ENCODE measurements at regions not wholly inside any gene's neighbourhood (a gene's known extent, or its start where the extent isn't known, plus 50 kb on each side); places are given as distances from the start of the nearest gene placed in this dataset.
"Not testable (repeated sequence)": the region's sequence is repeated elsewhere in the genome, so short reads cannot be mapped to it uniquely, and the experiment has no call there.

DNA sequence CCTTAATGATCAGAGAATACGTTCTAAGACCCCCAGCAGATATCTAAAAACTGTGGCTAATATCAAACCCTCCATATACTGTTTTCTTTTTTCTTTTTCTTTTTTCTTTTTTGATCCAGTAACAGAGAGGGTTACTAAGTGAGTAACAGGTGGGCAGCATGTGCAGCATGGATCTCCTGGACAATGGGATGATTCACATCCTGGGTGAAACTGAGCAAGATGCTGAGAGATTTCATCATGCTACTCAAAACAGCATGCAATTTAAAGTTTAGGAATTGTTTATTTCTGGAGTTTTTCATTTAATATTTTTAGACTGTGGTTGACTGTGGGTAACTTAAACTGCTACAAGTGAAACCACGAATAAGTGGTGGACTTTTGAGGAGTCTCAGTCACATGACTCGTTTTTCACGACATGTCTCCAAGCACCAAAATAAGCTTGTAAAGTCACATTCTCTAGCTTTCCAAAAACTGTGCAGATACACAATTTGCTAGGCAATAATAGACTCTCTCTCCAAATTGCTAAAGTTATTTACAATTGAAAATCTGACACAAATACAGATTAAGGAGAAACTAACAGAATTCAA is 716.2 kb downstream of the NXPH1 start:
- DNase-seq = no peak
- Mint-ChIP-seq H3K9me3 (peaks cover 14% of the 10 kb centered on the region), H3K36me3 (ENCODE audit: low read depth) (no peaks in the 10 kb centered on the region), H3K4me3 (no peak overlapping the region), H3K4me1 (ENCODE audit: low read depth) (no peaks in the 10 kb centered on the region), H3K27me3 (no peaks in the 10 kb centered on the region), H3K27ac (no peak overlapping the region)

GRCh38 chr7:9163691-9164090 is 730.3 kb downstream of the NXPH1 start:
- not testable (repeated sequence) for H3K27me3 Mint-ChIP-seq; H3K36me3 Mint-ChIP-seq (ENCODE audit: low read depth); DNase-seq; H3K4me1 Mint-ChIP-seq (ENCODE audit: low read depth); H3K4me3 Mint-ChIP-seq; H3K27ac Mint-ChIP-seq
- H3K9me3 Mint-ChIP-seq = peaks cover 17% of the 10 kb centered on the region

- Mint-ChIP-seq H3K4me1 (ENCODE audit: low read depth) (no peaks in the 10 kb centered on the region), H3K36me3 (ENCODE audit: low read depth) (no peaks in the 10 kb centered on the region), H3K27ac (no peak overlapping the region), H3K4me3 (no peak overlapping the region), H3K27me3 (no peaks in the 10 kb centered on the region), H3K9me3 (peaks cover 10% of the 10 kb centered on the region)
- no peak for DNase-seq
Observed at GRCh38 chr7:9175871-9176270, 742.5 kb downstream of the NXPH1 start.

DNA sequence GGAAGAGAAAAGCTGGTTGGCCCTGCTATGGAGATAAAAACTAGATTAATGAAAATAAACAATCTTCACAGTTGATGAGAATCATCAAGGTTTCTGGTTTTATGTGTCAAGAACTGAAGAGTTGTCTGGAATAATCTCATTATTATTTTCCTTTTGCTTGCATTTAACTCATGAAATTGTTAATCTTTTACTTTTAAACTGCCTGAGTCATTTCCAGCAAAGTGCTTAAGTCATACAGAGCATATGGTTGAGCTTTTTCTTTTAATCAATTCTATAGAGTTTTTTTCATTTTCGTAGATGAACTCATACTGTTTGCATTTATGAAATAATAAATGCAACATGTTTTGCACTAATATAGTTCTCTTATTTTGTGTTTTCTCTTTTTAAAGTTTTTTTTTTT is 747.9 kb downstream of the NXPH1 start:
- no peaks in the 10 kb centered on the region for H3K36me3 Mint-ChIP-seq (ENCODE audit: low read depth)
- DNase-seq = no peak
- no peaks in the 10 kb centered on the region for H3K27me3 Mint-ChIP-seq
- no peak overlapping the region for H3K27ac Mint-ChIP-seq
- H3K4me3 Mint-ChIP-seq = no peak overlapping the region
- no peaks in the 10 kb centered on the region for H3K4me1 Mint-ChIP-seq (ENCODE audit: low read depth)
- H3K9me3 Mint-ChIP-seq = peaks cover 4% of the 10 kb centered on the region

- Mint-ChIP-seq H3K9me3 (peaks cover 15% of the 10 kb centered on the region), H3K27me3 (no peaks in the 10 kb centered on the region), H3K27ac (no peak overlapping the region), H3K4me3 (no peak overlapping the region), H3K36me3 (ENCODE audit: low read depth) (no peaks in the 10 kb centered on the region), H3K4me1 (ENCODE audit: low read depth) (no peaks in the 10 kb centered on the region)
- no peak for DNase-seq
Observed at GRCh38 chr7:9186730-9187129, 753.3 kb downstream of the NXPH1 start.

- H3K27ac Mint-ChIP-seq = no peak overlapping the region
- no peak for DNase-seq
- no peaks in the 10 kb centered on the region for H3K36me3 Mint-ChIP-seq (ENCODE audit: low read depth)
- H3K27me3 Mint-ChIP-seq = no peaks in the 10 kb centered on the region
- no peak overlapping the region for H3K4me3 Mint-ChIP-seq
- H3K4me1 Mint-ChIP-seq (ENCODE audit: low read depth) = no peaks in the 10 kb centered on the region
- H3K9me3 Mint-ChIP-seq = peaks cover 15% of the 10 kb centered on the region
Observed at GRCh38 chr7:9189703-9190102, 756.3 kb downstream of the NXPH1 start.

- Mint-ChIP-seq H3K9me3 (peaks cover 20% of the 10 kb centered on the region), H3K36me3 (ENCODE audit: low read depth) (no peaks in the 10 kb centered on the region), H3K27ac (no peak overlapping the region), H3K27me3 (no peaks in the 10 kb centered on the region), H3K4me1 (ENCODE audit: low read depth) (no peaks in the 10 kb centered on the region), H3K4me3 (no peak overlapping the region)
- no peak for DNase-seq
Observed at GRCh38 chr7:9192969-9193368, 759.6 kb downstream of the NXPH1 start.

GRCh38 chr7:9200626-9201025 is 767.2 kb downstream of the NXPH1 start:
- no peak for DNase-seq
- Mint-ChIP-seq H3K4me1 (ENCODE audit: low read depth) (no peaks in the 10 kb centered on the region), H3K9me3 (peaks cover 10% of the 10 kb centered on the region), H3K36me3 (ENCODE audit: low read depth) (no peaks in the 10 kb centered on the region), H3K27me3 (no peaks in the 10 kb centered on the region), H3K27ac (no peak overlapping the region), H3K4me3 (no peak overlapping the region)

DNA sequence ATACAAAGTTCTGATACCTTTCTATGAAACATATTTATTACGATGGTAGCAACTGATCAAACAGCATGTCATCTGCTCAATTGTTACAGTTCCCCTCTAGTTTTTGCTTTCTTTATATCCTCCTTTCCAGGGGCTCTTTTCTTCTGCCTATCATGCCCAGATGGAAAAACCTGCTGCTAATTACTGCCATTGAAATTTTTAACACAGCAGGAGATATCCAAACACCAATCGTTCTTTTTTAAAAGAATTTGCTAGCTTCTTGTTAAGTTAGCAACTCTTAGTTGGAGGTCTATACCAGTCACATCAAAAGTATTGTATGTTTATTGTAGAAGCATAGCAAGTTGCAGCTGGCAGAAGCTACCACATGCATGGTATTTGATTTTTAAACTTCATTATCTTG is 768.5 kb downstream of the NXPH1 start:
- no peaks in the 10 kb centered on the region for H3K4me1 Mint-ChIP-seq (ENCODE audit: low read depth)
- H3K36me3 Mint-ChIP-seq (ENCODE audit: low read depth) = no peaks in the 10 kb centered on the region
- peaks cover 4% of the 10 kb centered on the region for H3K9me3 Mint-ChIP-seq
- H3K4me3 Mint-ChIP-seq = no peak overlapping the region
- no peak for DNase-seq
- no peaks in the 10 kb centered on the region for H3K27me3 Mint-ChIP-seq
- H3K27ac Mint-ChIP-seq = no peak overlapping the region

- Mint-ChIP-seq H3K36me3 (ENCODE audit: low read depth) (no peaks in the 10 kb centered on the region), H3K4me1 (ENCODE audit: low read depth) (no peaks in the 10 kb centered on the region), H3K9me3 (peaks cover 5% of the 10 kb centered on the region), H3K27me3 (no peaks in the 10 kb centered on the region), H3K4me3 (no peak overlapping the region), H3K27ac (no peak overlapping the region)
- DNase-seq = no peak
Observed at GRCh38 chr7:9204571-9204970, 771.2 kb downstream of the NXPH1 start.

DNA sequence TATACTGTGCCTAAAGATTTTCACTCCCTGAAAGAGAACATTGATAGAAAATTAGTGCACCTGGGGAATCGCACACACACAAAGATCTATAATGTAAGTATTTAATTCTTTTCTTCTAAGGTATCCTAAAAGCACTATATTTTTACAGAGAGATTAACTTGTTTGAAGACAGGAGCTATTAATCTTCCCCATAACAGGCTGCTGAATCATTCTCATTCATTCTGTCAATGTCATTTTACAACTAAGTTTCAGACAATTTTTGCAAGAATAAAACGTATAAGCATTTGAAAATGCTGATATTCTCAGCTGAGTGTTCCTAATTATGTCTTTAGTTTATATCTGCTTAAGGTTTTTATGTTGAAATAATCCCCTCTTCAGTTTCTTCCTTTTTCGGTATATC is 776.7 kb downstream of the NXPH1 start:
- H3K36me3 Mint-ChIP-seq (ENCODE audit: low read depth) = no peaks in the 10 kb centered on the region
- H3K4me3 Mint-ChIP-seq = no peak overlapping the region
- no peaks in the 10 kb centered on the region for H3K27me3 Mint-ChIP-seq
- no peak overlapping the region for H3K27ac Mint-ChIP-seq
- DNase-seq = no peak
- no peaks in the 10 kb centered on the region for H3K4me1 Mint-ChIP-seq (ENCODE audit: low read depth)
- H3K9me3 Mint-ChIP-seq = peaks cover 4% of the 10 kb centered on the region

GRCh38 chr7:9217204-9217603 is 783.8 kb downstream of the NXPH1 start:
- no peaks in the 10 kb centered on the region for H3K27me3 Mint-ChIP-seq
- H3K27ac Mint-ChIP-seq = no peak overlapping the region
- H3K36me3 Mint-ChIP-seq (ENCODE audit: low read depth) = no peaks in the 10 kb centered on the region
- H3K9me3 Mint-ChIP-seq = peaks cover under 1% of the 10 kb centered on the region
- no peak for DNase-seq
- no peak overlapping the region for H3K4me3 Mint-ChIP-seq
- H3K4me1 Mint-ChIP-seq (ENCODE audit: low read depth) = no peaks in the 10 kb centered on the region

GRCh38 chr7:9226500-9226899 is 793.1 kb downstream of the NXPH1 start:
- Mint-ChIP-seq H3K4me1 (ENCODE audit: low read depth) (no peaks in the 10 kb centered on the region), H3K27ac (no peak overlapping the region), H3K4me3 (no peak overlapping the region), H3K9me3 (peaks cover 2% of the 10 kb centered on the region), H3K27me3 (no peaks in the 10 kb centered on the region), H3K36me3 (ENCODE audit: low read depth) (no peaks in the 10 kb centered on the region)
- DNase-seq = no peak

DNA sequence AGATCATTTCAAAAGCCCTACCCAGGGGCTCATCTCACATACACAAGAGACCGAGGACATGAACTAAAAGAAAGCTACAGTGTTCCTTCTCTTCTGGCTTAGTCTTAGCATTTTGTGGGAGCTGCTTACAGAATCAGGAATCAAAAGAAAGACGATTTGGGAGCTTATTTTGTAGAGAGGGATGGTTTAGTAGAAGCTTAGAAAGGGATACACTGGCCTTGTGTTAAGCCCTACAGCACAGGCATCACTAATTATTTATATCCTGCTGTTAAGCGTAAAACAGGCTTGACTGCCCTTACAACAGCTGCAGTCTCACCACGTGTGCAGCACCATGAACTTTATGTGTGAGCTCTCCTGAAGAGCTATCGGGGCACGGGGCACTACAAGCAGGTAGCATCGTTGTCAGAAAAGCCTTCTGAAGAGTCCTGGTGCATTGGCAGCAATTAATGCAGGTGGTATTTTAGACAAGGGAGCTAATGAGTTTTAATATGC is 798.3 kb downstream of the NXPH1 start:
- Mint-ChIP-seq H3K27me3 (no peaks in the 10 kb centered on the region), H3K4me1 (ENCODE audit: low read depth) (no peaks in the 10 kb centered on the region), H3K27ac (no peak overlapping the region), H3K9me3 (peaks cover 13% of the 10 kb centered on the region), H3K4me3 (no peak overlapping the region), H3K36me3 (ENCODE audit: low read depth) (no peaks in the 10 kb centered on the region)
- DNase-seq = no peak

GRCh38 chr7:9240001-9240400 is 806.6 kb downstream of the NXPH1 start:
- H3K27ac Mint-ChIP-seq = no peak overlapping the region
- H3K4me1 Mint-ChIP-seq (ENCODE audit: low read depth) = no peaks in the 10 kb centered on the region
- no peaks in the 10 kb centered on the region for H3K36me3 Mint-ChIP-seq (ENCODE audit: low read depth)
- DNase-seq = no peak
- H3K27me3 Mint-ChIP-seq = no peaks in the 10 kb centered on the region
- no peak overlapping the region for H3K4me3 Mint-ChIP-seq
- H3K9me3 Mint-ChIP-seq = peaks cover 14% of the 10 kb centered on the region

DNA sequence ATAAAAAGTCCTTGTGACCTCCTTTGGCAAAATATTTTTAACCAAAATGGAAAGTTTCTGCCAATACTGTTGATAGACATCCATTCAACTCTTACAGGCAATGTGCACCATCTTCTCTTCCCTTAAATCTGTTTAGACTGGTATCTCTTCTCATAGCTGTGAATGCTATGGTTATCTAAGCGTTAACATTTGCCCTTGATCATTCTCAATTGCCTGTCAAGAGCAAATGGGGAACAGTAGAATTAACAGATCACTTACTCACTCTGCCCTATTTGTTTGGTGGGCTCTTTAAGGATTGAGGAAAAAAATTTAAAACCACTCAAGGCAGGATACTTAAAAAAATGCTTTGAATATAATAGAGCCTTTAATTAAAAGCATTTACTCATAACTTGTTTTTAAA is 808.4 kb downstream of the NXPH1 start:
- H3K4me1 Mint-ChIP-seq (ENCODE audit: low read depth) = no peaks in the 10 kb centered on the region

More for the DNA sequence above, 808.4 kb downstream of the NXPH1 start:
- Mint-ChIP-seq H3K4me3 (no peak overlapping the region), H3K36me3 (ENCODE audit: low read depth) (no peaks in the 10 kb centered on the region), H3K27ac (no peak overlapping the region), H3K9me3 (peaks cover 9% of the 10 kb centered on the region), H3K27me3 (no peaks in the 10 kb centered on the region)
- DNase-seq = no peak

Measured in activated T-cell treated with anti-CD3 and anti-CD28 coated beads, Interleukin-2, amount 50 U/mL, for 24 hours (primary cell).